ENCODE measurements at regions not wholly inside any gene's neighbourhood (a gene's known extent, or its start where the extent isn't known, plus 50 kb on each side); places are given as distances from the start of the nearest gene placed in this dataset.
A peak's percentile ranks its signal among the peaks of the same experiment; 100 is the strongest.

DNA sequence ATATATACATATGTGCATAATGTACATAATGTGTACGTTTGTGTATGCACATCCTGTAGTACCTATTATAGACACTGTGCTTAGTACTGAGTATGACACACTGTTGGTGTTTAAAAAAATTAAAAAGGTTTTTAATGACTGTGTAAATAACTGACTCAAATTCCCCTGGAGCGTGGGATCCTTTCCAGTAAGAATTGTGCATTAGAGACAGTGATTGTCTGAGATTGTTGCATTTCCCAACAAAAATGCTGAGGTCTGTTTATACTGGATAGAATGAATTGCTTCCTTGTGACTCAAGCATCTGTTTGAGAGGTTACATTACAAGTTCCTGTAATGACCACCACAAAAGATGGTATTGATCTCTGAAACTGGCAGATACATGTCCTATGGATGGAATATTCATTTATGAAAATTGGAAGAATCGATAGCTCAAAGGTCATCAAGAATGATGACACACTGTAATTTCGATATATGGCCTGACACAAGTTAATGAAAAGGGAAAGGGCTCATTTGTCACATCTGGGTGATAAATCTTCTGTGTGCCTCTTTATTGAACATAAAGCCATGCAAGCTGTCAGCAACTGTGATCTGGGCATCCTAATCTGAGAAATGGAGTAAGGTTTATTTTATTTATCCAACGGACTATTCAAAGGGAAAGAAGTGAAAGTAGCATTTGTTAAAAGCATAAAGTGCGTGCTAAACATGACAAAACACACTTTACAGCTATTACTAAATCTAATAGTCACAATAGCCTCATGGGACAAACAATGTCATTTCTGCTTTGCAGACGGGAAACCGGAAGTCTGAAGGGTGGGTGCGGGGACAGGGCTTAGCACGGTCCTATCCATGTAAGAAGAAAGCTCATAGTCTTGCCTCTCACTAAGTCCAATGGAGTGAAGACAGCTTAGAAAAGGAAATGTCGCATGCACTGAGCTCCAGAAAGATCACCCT is 228.8 kb downstream of the CDH11 start:
- DNase-seq (ENCODE audit: low spot score) (no peak), FAIRE-seq (no peak)

DNA sequence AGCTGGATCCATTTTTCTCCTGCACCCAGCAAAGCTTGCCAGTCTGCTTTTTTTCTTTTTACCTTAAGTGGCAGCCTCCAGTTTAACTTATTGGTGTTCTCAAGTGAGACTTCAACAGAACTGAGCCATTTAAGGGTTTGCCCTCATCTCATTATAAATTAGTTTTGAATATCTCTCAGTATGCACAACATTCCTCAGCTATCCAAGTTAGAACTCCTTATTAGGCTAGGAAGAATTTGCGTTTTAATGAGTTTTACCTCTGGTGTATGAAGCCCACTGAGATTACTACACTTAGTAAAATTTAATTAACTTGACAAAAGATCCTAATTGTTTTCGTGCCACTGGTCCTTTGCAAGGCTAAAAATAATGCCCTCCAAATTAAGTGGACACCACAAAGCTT is 232.4 kb downstream of the CDH11 start:
- no peak for DNase-seq (ENCODE audit: low spot score)
- FAIRE-seq = no peak

DNA sequence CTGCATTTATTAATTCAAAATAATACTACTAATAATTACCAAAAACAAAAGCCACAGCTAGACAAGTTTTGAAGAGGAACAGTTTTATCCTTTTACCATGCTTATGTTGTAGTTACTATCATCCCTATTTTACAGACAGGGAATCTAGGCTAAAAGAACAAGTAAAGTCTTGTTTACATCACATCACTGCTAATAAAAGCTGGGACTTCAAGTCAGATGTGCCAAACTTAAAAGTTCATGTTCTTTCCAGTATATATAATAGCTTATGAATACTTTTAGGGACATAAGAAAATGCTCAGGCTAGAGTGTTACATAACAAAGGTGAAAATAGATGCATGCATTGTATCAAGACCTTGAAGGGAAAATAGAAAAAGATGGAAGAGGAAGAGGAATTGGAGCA is 234.2 kb downstream of the CDH11 start:
- FAIRE-seq (no peak), DNase-seq (ENCODE audit: low spot score) (no peak)

DNA sequence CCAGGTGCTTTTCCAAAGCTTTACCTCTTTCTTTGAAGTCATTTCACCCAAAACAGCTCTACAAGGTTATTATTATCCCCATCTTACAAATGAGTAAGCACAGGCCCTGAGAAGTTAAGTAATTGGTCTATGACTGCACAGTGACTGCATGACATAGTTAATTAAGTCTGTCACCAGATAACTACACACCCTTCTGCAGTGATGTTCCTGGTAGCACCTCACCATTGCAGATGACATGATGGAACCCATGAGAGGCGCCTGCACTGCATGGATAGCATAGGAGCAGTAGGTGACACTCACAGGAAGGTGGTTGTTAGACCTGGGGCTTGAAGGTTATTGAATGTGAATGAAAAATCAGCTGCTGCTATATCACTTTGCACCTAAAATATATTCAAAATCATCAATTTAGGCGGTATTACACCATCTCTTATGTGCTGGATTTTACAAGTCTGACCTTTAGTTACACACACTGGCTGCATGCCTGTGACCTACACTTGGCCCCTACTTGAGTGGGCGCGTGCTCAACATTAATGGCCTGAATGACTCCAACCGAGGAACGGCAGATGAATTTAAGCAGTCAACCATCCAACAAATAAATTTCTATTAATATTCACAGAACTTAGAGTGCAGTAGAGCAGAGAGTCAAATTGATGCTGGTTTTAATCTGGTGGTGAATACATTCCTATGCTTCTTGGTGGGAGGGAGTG is 239.6 kb downstream of the CDH11 start:
- no peak for DNase-seq (ENCODE audit: low spot score)
- FAIRE-seq = no peak

DNA sequence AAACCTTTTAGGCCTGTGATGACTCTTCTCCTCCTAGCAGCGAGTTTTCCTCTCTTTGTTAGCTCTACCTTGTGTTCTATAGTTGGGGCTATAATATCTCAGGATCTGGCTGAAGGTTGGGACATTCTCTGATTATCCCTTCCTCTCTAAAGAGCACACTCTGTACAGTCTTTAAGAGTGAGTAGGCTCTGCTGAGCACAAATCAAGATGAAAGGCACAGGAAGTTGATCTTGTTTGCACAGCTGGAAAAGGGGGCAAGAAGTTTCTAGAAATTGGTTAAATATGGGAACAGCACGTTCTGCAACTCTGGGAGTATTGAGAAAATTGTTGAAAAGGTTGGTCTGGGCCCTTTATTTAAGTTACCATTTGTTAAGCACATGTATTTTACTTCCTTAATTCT is 240.9 kb downstream of the CDH11 start:
- DNase-seq (ENCODE audit: low spot score) (no peak), FAIRE-seq (no peak)

DNA sequence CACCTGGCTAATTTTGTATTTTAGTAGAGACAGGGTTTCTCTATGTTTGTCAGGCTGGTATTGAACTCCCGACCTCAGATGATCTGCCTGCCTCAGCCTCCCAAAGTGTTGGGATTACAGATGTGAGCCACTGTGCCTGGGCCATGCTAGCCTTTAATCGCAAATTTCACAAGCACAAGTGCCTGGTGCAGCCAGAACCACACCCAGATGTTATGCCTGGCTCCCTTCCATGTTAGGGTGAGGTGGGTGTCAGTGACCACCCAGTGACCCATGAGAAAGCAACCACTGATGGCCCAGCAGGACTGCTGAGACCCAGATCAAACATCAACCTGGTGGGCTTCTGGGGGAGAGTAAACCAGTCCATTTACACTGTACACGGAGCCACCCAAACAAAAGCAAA is 241.9 kb downstream of the CDH11 start:
- no peak for FAIRE-seq
- no peak for DNase-seq (ENCODE audit: low spot score)

DNA sequence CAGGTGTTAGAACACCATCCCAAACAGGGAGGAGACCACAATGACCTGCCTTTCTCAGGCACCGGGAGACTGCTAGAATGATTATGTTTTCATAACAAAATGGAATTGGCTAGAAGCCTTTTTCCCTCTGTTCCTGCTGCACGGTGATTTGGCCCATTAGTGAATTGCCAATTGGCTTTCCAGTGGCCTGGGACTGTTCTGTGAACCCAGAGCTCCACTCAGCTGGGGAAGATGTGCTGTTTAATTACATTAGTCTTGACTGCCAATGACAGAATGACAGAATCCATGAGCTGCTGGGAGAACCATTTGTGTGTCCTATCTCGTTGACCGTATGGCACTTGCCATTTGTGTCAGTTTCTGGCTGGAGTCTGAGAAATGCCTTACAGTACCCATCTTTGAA is 242.9 kb downstream of the CDH11 start:
- DNase-seq (ENCODE audit: low spot score) (no peak), FAIRE-seq (no peak)

DNA sequence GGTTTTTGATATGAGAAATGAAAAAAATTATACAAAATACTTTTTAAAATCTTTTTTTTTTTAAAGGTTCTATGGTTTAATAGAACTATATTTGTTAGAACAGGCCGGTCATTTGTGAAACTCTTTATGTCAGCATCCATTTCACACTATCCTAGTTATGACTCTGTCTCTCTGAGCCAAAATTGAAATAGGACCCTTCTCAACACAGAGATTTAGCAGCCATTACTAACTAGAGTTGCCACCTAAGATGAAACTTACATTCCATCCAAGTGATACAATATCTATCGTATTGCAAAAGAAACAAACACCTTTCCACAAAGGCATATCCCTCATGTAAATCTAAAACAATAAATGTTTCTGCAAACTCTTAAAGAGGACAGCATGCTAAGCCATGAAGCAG is 249.8 kb downstream of the CDH11 start:
- FAIRE-seq (no peak), DNase-seq (ENCODE audit: low spot score) (no peak)

DNA sequence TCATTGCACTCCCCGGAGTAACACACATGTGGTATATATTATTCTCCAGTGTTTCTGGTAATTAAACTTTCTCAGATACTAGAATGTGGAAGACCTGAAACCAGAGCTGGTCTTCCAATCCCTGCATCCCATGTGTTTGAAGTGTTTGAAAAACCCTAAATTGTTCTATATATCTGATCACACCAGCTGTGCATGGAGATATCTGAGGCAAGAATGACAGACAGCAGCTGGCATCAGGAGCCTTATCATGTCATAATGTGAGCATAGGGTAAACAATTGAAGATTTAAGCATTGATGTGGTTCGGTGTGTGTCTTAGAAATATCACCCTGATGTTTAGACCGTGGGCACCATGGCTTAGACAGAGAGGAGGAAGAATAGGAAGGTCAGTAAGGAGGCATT is 251.0 kb downstream of the CDH11 start:
- DNase-seq (ENCODE audit: low spot score) (no peak), FAIRE-seq (no peak)

DNA sequence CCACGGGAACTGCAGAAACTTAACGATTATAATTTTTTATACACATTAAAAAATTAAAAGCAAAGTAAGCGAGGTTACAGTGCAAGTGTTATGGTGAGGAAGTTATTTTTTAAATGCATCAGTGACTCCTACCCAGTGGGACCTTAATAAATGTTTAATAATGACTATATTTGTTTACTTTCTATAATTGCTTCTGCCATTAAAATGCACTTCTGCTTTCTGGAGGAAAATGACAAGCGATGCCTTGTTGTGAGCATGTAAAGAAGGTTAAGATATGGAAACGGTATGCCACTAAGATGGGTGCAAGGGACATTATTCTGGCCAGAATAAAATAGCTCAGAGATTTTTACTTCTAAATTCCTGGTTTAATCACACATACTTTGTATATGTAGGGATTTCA is 252.1 kb downstream of the CDH11 start:
- FAIRE-seq (no peak), DNase-seq (ENCODE audit: low spot score) (no peak)

DNA sequence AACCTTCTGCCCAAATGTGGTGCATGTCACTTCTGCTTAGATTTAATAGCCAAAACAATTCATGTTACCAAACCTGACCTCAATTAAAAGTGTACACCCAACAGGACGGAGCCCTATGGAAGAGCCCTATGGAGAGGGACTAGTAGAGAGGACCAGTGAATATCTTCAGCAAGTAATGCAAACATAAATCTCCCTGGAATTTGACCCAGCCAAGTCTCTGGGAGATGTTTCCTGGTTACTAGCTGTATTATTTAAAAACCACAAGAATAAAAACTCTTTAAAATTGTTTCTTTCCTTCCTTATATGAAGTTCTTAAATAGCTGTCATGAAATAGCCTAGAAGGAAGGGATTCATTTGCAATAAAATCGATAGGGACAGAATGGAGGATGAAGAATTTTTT is 255.8 kb downstream of the CDH11 start:
- DNase-seq (ENCODE audit: low spot score) (no peak), FAIRE-seq (no peak)

DNA sequence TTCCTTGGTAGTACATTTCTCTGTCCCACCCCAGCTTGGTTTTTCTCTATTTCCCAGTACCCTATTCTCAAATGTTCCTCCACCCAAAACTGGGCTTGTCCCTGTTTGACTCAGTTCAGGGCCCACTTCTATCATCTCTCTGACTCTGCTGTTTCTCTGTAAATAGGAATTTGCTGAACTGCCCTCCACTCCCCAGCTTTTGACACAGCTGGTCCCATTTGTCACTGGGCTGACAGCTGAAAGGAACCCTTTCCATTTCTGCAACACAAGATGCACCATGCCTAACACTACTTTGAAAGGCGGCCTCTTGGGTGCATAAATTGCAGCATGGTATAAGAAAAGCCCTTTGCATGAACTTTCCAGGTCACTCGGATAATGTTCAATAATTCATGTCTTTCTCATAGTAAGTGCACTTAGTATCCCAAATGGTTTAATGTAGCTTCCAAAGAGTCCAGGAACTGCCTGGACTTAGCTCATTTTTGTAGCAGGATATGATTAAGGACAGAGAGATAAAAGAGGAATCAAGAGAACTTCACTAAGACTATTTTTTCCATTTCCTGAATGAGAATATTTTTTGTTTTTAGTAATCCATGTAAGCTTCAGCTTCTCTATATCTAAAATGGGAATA is 256.7 kb downstream of the CDH11 start:
- FAIRE-seq = no peak
- no peak for DNase-seq (ENCODE audit: low spot score)

DNA sequence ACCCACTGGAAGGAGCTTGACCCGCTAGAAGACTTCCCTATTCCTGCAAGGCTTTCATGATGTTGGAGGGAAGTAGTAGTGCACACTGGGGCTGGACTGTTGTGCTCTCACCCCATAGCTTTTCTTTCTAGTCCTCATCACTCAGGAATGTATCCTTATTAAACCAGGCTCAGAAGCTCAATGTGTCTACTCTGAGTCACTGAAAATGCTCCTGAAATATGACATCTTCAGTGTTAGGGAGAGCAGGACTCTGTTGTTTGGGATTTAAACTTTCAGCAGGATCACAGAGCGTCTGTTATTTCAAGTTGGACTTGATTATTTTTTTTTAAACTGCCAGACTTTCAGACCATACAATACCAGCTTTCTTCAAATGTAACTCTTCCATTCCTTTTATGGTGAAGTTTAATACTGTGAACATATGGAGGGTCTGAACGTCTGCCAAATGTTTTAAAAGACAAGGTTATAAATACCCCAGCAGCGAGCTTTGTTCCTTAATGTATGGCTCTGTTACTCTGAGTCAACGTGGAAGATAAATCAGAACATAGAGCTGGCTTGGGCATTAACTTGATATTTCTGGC is 257.5 kb downstream of the CDH11 start:
- DNase-seq (ENCODE audit: low spot score) (peak; percentile 79), FAIRE-seq (peak; percentile 57)

DNA sequence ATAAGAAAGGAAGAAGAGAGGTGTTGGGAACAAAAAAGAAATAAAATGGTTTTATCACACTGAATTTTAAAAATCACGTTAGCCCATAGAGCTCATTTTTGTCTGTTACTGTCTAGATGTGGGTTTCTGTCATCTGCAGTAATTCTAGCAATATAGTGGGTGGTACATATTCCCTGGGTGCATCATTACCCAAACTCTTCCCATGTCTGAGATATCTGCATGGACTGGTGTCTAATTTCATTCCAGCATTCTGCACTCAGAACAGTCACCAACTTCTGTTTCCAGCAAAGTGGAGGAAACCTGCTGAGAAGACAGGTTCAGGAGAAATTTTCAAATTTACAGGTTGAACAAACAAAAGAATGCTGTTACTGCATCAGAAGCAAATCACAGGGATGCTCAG is 263.8 kb downstream of the CDH11 start:
- no peak for DNase-seq (ENCODE audit: low spot score)
- FAIRE-seq = no peak

DNA sequence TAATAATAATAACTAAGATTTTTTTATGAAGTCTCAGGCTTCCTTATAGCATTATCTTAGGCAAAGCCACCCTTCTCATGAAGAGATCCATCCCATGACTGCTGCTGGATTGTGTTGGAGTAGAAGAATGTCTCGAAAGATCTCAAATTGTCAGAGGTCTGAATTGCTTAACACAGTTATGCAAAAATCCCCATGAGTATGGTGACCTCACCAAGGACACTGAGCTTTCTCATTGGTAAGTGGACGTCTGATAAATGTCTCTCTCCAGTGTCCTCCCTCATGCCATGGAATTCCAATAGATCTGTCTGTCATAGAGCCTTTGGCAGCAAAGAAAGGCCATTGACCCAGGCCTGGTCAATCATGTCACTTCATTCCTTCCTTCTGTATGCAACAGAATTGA is 264.5 kb downstream of the CDH11 start:
- no peak for FAIRE-seq
- no peak for DNase-seq (ENCODE audit: low spot score)

DNA sequence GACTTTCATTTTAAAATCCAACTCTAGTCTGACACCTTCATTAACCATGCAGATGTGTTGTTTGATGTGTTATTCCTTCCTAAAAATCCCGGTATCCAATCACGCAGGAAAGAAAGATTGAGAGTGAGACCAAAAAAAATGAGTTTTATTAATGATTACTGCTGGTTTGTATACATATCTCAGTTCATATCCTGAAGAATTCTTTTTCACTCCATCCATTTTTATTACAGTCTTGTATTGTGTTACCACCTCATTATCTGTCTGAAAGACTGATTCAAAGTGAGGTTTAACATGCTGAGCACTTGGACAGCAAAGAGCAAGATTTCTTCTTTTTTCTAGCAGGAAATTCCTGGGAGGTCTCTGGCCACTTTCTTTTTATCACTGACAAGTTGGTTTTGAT is 268.3 kb downstream of the CDH11 start:
- FAIRE-seq (no peak), DNase-seq (ENCODE audit: low spot score) (no peak)

DNA sequence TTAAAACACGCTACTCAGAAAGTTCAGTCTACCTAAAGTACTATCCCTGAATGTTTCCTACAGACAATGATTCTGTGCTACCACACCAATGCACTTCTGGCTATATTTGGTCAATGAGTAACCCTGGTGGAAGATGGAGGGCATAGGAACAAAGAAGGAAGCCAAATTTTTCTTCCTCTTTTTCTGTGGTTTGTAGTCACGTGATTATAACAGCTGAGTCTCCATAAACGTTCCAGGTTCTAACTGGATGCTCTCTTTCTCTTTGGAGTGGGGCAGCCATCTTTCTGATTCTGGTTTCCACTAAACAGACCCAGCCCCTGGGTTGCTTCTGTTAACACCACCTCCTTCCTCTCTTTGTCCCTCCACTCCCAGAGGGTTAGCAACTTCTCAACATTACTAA is 274.9 kb downstream of the CDH11 start:
- DNase-seq (ENCODE audit: low spot score) (no peak), FAIRE-seq (no peak)

DNA sequence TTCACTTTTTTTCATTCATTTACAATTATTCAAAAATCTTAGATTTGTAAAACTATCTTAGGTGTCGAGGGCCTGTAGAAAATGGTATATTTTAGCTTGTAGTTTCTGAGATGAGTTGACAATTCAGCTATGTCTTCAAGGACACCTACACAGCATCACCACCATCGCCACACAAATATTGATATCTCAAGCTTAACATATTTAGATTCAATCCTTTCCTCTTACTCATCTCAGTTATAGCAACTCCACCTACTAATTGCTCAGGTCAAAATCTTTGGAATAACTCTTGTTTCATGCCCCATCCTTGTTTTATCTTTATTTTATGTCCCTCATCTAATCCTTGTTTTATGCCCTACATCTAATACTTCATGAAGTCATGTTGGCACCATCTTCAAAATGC is 276.8 kb downstream of the CDH11 start:
- FAIRE-seq (no peak), DNase-seq (ENCODE audit: low spot score) (no peak)

DNA sequence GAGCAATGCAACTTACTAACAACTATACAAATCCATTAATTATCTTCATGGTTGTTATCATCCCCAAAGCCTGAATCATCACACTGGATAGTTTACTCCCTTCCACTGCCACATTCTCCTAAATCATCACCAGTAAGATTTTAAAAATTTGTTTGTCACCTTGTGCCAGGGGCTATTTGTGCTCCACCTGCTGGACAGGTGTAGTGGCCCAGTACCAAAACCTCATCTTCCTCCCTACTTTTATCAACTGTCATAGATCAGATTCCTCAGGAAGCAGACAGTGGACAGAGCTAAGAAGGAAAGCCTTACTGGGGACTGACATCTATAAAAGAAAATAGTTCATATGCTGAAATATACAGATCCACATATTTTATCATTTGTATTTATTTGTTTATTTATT is 280.4 kb downstream of the CDH11 start:
- FAIRE-seq (no peak), DNase-seq (ENCODE audit: low spot score) (no peak)

DNA sequence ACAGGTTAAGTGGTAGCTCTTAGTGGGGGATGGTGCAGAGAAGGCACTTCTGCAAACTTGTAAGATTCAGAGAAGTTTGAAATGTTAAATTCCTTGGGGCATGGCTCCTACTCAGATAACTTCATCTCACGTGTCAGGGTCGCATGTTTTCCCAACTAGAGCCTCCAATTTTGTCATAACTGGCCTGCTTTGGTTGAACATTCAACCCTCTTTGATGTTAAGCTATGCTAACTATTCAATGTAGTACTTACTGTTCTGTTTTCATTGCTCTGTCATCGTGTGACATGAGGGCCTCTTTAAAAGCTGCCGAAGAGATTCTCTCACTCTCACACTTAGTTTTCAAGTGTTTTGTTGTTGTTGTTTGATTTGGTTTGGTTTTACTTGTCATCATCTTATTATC is 280.8 kb downstream of the CDH11 start:
- DNase-seq (ENCODE audit: low spot score) (no peak), FAIRE-seq (no peak)

DNA sequence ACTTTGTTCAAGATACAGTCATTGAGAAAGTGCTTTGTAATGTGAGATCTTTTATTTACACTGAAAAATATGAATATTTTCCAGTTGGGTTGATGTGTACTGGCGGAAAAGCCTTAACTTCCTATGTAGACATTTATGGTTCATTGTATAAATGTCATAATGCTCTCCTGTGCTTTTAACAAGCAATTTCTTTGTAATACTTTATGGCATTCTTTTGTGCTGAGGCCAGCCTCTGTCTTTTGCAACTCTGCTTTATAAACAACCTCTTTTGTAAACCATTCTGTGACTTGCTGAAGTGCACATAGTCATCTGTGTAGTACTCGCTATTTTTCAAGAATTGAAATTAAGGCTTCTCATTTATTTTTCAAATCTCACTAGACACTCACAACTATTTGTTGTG is 291.2 kb downstream of the CDH11 start:
- DNase-seq (ENCODE audit: low spot score) = no peak
- FAIRE-seq = no peak

DNA sequence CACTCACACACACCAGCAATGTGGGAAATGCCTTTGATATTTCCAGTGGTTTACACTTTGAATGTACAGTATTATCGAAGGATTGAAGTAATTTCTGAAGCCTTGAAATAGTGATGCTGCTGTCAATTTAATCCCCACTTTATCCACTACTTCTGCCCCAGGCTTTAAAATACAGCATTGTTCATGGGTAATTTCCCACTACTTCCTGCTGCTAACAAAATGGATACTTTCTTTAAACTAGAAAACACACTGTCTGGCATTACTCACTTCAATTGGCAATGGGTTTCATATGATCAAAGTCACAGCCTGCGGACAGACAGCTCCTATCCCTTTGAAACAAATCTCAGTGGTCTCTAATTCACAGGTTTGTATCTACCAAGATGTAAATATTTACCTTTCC is 292.2 kb downstream of the CDH11 start:
- no peak for FAIRE-seq
- no peak for DNase-seq (ENCODE audit: low spot score)
